Colonic mucosa (tissue), 4 donors: ENCODE measurements at regions not wholly inside any gene's neighbourhood (a gene's known extent, or its start where the extent isn't known, plus 50 kb on each side); places are given as distances from the start of the nearest gene placed in this dataset.

Experiments
- DNase-seq: peaks from one replicate; pipeline ENCODE4 v3.0.0-alpha.2; 2020
- H3K27ac ChIP-seq: fragments of 200-600 bp; one replicate; pipeline ENCODE4 v1.8.0; 2021
- H3K27me3 ChIP-seq: fragments of 200-600 bp; one replicate; pipeline ENCODE4 v1.8.0; 2021
- H3K36me3 ChIP-seq: fragments of 200-600 bp; one replicate; pipeline ENCODE4 v1.8.0; 2021
- H3K4me1 ChIP-seq: fragments of 200-600 bp; one replicate; pipeline ENCODE4 v1.8.0; 2021; ENCODE audit warnings: mild to moderate bottlenecking
- H3K4me3 ChIP-seq: fragments of 200-600 bp; one replicate; pipeline ENCODE4 v1.8.0; 2021
- H3K9ac ChIP-seq, 2 donors: one replicate each; pipeline ENCODE4 v1.7.0; 2013; ENCODE audit warnings: control low read depth in 2 of 2, low read depth in 2 of 2, low read length in 2 of 2
- H3K9me3 ChIP-seq: fragments of 200-600 bp; one replicate; pipeline ENCODE4 v1.8.0; 2021
- CTCF ChIP-seq: fragments of 200-600 bp; IDR thresholded peaks from one replicate; pipeline ENCODE4 v1.8.0; 2022; ENCODE audit warnings: antibody characterized with exemption, mild to moderate bottlenecking
- intact Hi-C: fragments of 100-400 bp; cut with DNase I; formaldehyde crosslinking; loops from one replicate; pipeline ENCODE4 v1.14.1; 2022
- donor health status: healthy.
- donor health status: DM: no; HTN: no; CAD: no.
- donor health status: DM: no; HTN: no; CAD: no.

- H3K36me3 ChIP-seq: no peaks in the 10 kb centered on the region
- intact Hi-C loops: no loop called here
- no peak overlapping the region for H3K9ac ChIP-seq
- H3K4me1 ChIP-seq: no peaks in the 10 kb centered on the region
- H3K27ac ChIP-seq: no peak overlapping the region
- H3K4me3 ChIP-seq: no peak overlapping the region
- no peaks in the 10 kb centered on the region for H3K9me3 ChIP-seq
- H3K27me3 ChIP-seq: no peaks in the 10 kb centered on the region
- no peak for DNase-seq
- TF ChIP-seq CTCF: no peak
Observed at GRCh38 chr12:94732367-94732990, 82.1 kb upstream of the TMCC3 start.

GRCh38 chr12:94731733-94732360 is 81.5 kb upstream of the TMCC3 start:
- H3K27ac ChIP-seq: no peak overlapping the region
- DNase-seq: no peak
- no peak for TF ChIP-seq CTCF

DNA sequence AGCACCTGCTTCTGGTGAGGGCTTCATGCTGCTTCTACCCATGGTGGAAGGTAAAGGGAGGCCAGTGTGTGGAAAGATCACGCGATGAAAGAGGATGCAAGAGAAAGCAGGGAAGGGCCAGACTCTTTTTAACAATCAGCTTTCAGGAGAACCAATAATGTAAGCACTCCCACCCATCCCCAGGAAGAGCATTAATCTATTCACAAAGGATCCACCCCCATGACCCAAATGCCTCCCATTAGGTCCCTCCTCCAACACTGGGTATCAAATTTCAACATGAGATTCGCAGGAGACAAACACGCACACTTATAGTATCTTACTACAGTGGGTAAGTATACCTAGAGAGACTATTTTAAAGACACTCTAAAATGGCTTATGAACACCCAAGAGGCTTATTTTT is 80.5 kb upstream of the TMCC3 start:
- intact Hi-C loops: no loop called here
- no peak for DNase-seq

More at GRCh38 chr12:94731733-94732360, 81.5 kb upstream of the TMCC3 start:
- no peaks in the 10 kb centered on the region for H3K9me3 ChIP-seq
- H3K9ac ChIP-seq: no peak overlapping the region
- H3K4me1 ChIP-seq: no peaks in the 10 kb centered on the region
- H3K4me3 ChIP-seq: no peak overlapping the region
- intact Hi-C loops: no loop called here
- H3K27me3 ChIP-seq: no peaks in the 10 kb centered on the region
- H3K36me3 ChIP-seq: no peaks in the 10 kb centered on the region

GRCh38 chr12:94726236-94726835 is 76.0 kb upstream of the TMCC3 start:
- Histone ChIP-seq H3K9me3 (no peaks in the 10 kb centered on the region), H3K27ac (no peak overlapping the region), H3K36me3 (no peaks in the 10 kb centered on the region), H3K27me3 (no peaks in the 10 kb centered on the region), H3K9ac (no peak overlapping the region), H3K4me1 (no peaks in the 10 kb centered on the region), H3K4me3 (no peak overlapping the region)
- TF ChIP-seq CTCF: peak; percentile 11
- no peak for DNase-seq
- intact Hi-C loops: no loop called here

More for the DNA sequence above, 80.5 kb upstream of the TMCC3 start:
- Histone ChIP-seq H3K9ac (no peak overlapping the region), H3K4me3 (no peak overlapping the region), H3K27ac (no peak overlapping the region), H3K27me3 (no peaks in the 10 kb centered on the region), H3K36me3 (no peaks in the 10 kb centered on the region), H3K9me3 (no peaks in the 10 kb centered on the region), H3K4me1 (no peaks in the 10 kb centered on the region)
- no peak for TF ChIP-seq CTCF

DNA sequence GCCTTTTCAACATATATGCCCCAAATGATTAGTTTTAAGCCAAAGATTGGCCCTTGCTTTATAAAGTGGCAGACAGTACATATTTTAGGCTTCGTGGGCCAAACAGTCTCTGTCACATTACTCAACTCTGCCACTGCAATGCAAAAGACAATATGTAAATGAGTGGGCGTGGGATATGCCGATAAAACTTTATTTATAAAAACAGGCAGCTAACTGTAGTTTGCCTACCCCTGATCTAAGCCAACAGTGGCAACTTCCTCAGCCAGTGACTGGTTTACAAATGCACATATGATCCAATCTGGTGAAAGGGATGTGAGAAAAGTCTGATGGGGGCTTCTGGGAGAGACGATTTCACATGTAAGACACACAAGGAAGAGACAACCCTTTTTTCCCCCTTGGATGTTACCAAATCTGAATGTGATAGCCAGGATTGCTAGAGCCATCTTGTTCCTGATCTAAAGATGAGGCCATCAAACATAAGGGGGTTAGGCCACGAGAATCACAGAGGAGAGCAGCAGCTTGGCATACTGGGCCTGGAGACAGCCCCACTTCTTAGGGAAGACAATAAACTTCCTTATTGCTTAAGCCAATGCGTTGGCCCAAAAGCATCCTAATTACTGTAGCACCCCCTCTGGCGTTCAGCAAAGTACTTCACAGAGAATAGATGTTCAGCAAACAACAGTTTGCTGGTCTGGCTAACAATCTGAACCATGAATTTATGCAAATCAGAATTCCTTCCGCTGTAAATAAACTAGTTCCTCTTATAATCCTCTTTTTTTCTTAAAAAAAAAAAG is 75.2 kb upstream of the TMCC3 start:
- H3K4me3 ChIP-seq: no peak overlapping the region
- intact Hi-C loops: no loop called here
- TF ChIP-seq CTCF: peak; percentile 33
- H3K27me3 ChIP-seq: no peaks in the 10 kb centered on the region
- H3K36me3 ChIP-seq: no peaks in the 10 kb centered on the region
- H3K27ac ChIP-seq: no peak overlapping the region
- peak; percentile 50 for DNase-seq
- no peaks in the 10 kb centered on the region for H3K9me3 ChIP-seq
- no peak overlapping the region for H3K9ac ChIP-seq
- H3K4me1 ChIP-seq: no peaks in the 10 kb centered on the region
